GM12874 (cell line): ENCODE measurements at regions not wholly inside any gene's neighbourhood (a gene's known extent, or its start where the extent isn't known, plus 50 kb on each side); places are given as distances from the start of the nearest gene placed in this dataset.

Experiments
- TF ChIP-seq, protein P1 (sequence below): IDR thresholded peaks from 2 replicates; pipeline ENCODE4 v1.5.1; 2011; ENCODE audit warnings: low read depth, mild to moderate bottlenecking, control low read depth, low read length, moderate library complexity; ENCODE audit not compliant: insufficient read depth

DNA sequence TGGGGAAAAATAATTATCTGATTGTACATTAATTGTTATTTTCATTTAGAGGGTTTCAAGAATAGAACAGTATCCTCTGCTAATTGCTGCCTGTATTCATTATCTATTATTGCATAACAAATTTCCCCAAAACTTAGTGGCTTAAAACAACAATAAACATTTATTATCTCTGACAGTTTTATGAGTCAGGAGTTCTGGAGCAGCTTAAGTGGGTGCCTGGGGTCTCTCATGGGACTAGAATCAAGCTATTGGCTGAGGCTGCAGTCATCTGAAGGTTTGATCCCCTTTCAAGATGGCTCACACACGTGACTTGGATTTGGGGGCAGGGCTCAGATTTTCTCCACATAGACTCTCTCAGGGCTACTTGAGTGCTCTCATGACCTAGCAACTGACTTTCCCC is 98.1 kb upstream of the JADE1 start:
- TF ChIP-seq, protein P1, sequence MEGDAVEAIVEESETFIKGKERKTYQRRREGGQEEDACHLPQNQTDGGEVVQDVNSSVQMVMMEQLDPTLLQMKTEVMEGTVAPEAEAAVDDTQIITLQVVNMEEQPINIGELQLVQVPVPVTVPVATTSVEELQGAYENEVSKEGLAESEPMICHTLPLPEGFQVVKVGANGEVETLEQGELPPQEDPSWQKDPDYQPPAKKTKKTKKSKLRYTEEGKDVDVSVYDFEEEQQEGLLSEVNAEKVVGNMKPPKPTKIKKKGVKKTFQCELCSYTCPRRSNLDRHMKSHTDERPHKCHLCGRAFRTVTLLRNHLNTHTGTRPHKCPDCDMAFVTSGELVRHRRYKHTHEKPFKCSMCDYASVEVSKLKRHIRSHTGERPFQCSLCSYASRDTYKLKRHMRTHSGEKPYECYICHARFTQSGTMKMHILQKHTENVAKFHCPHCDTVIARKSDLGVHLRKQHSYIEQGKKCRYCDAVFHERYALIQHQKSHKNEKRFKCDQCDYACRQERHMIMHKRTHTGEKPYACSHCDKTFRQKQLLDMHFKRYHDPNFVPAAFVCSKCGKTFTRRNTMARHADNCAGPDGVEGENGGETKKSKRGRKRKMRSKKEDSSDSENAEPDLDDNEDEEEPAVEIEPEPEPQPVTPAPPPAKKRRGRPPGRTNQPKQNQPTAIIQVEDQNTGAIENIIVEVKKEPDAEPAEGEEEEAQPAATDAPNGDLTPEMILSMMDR = no peak

- TF ChIP-seq, protein P1 = no peak
Observed at GRCh38 chr4:128709268-128709667, 100.2 kb upstream of the JADE1 start.

DNA sequence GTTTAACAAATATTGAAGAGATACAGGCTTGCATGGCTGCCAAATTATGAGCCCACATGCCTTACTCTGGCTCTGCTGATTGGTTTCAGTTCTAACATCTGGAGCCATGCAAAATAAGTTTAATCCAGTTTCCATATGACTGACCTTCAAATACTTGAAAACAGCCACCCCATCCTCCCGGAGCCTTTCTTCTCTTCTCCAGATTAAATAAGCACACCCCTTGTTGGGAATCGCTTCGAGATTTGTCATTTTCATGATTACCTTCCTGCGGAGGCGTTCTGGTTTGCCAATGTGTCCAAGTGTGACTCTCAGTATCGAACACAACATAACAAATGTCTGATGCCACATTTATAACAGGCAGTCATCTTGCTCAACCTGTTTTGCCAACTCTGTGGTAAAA is 101.6 kb upstream of the JADE1 start:
- TF ChIP-seq, protein P1 = no peak

GRCh38 chr4:128703948-128704347 is 105.6 kb upstream of the JADE1 start:
- TF ChIP-seq, protein P1 = no peak

GRCh38 chr4:128700659-128701350 is 108.7 kb upstream of the JADE1 start:
- TF ChIP-seq, protein P1 = no peak

DNA sequence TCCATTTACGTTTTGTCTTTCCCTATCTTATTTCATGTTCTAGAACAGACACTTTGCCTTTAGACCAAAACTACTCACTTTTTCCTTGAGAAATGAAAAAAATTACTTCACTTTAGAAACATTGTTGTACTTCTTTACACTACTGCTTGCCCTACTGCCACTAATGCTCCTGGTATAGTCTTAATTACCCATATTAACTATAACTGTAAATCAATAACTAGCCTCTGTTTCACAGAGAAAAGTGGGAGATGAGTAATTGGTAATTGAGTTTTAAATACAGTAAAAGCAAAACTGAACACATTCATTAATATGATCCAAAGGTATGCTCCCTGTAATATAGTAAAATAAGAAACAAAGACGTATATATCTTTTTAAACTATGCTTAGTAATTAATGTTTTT is 111.1 kb upstream of the JADE1 start:
- TF ChIP-seq, protein P1 = no peak

DNA sequence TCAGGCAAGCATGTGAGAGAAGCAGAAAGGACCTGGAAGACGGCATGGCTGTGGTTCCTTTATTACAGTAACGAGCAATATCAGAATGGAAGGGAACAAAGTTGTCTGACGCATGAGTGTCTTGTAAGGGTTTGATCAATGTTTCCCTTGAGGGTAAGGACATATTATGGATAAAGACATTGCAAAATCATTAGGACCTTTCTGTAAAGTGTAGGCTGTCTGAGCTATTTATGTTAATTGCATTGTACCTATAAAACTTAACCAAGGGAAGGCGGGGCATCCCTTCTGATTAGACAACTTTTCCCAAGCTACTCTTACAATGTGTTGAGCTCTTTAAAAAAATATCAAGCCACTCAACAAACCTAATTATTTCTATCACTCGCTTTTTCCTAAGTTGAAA is 112.2 kb upstream of the JADE1 start:
- TF ChIP-seq, protein P1 = no peak
